ENCODE measurements at regions not wholly inside any gene's neighbourhood (a gene's known extent, or its start where the extent isn't known, plus 50 kb on each side); places are given as distances from the start of the nearest gene placed in this dataset.

DNA sequence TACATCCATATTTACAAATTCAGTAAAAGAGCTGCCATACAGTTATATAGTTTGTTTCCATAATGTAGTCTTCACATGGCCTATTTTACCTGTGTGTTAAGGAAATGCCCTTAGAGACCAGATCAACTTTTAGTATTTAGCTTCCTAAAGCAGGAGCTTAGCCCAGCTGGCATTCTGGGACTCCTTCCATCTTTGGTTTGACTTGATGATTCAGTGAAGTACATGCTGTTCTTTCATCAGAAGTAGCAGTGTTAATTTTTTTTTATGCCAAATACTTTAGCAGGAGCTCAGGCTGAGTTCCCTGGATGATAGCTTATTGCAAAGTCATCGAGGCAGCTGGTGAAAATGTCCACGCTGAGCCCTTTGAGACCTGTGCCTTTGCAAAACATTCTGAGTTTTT is 101.0 kb downstream of the FOXG1 start:
- Histone ChIP-seq H3K9me3 (no peaks in the 10 kb centered on the region), H3K36me3 (no peaks in the 10 kb centered on the region), H3K27me3 (no peaks in the 10 kb centered on the region), H3K27ac (no peak overlapping the region), H3K4me3 (no peak overlapping the region), H3K4me1 (no peaks in the 10 kb centered on the region)
- DNase-seq (ENCODE audit: low spot score in 2 of 2): no peak
- WGBS: 76% methylated on average over 2 of the region's 2 CpGs
- TF ChIP-seq, protein P1, sequence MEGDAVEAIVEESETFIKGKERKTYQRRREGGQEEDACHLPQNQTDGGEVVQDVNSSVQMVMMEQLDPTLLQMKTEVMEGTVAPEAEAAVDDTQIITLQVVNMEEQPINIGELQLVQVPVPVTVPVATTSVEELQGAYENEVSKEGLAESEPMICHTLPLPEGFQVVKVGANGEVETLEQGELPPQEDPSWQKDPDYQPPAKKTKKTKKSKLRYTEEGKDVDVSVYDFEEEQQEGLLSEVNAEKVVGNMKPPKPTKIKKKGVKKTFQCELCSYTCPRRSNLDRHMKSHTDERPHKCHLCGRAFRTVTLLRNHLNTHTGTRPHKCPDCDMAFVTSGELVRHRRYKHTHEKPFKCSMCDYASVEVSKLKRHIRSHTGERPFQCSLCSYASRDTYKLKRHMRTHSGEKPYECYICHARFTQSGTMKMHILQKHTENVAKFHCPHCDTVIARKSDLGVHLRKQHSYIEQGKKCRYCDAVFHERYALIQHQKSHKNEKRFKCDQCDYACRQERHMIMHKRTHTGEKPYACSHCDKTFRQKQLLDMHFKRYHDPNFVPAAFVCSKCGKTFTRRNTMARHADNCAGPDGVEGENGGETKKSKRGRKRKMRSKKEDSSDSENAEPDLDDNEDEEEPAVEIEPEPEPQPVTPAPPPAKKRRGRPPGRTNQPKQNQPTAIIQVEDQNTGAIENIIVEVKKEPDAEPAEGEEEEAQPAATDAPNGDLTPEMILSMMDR (IDR thresholded peaks at IDR 0.05): no peak
- TF ChIP-seq EP300 (IDR thresholded peaks at IDR 0.05): no peak
- TF ChIP-seq POLR2AphosphoS5 (IDR thresholded peaks at IDR 0.05): no peak
- TF ChIP-seq POLR2A (IDR thresholded peaks at IDR 0.05): no peak

DNA sequence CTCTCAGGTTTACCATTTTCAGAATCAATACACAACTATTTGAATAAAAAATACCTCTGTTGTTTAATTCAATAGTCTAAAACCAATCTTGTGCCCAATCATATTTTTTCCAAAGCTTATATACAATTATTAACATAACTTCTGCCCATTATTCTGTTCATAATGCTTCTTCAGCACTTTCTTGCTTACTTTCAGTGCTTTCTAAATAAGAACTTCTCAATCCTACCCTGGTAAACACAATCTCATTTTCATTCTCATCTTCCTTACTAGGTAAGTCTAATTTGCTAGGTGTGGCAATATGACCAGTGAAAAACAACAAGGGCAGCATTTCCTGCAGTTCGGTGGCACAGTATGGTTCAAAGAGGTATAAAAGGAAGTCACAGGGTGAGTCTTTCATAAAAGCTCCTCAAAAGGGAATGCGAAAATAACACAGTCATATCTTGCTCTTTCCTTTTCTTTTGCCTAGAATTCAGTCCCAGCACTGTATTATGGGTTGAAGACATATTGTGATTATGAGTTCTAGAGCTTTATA is 103.5 kb downstream of the FOXG1 start:
- TF ChIP-seq POLR2AphosphoS5 (IDR thresholded peaks at IDR 0.05) (no peak), EP300 (IDR thresholded peaks at IDR 0.05) (no peak), POLR2A (IDR thresholded peaks at IDR 0.05) (no peak)
- TF ChIP-seq, protein P1 (IDR thresholded peaks at IDR 0.05): no peak
- Histone ChIP-seq H3K36me3 (no peaks in the 10 kb centered on the region), H3K27ac (no peak overlapping the region), H3K4me1 (no peaks in the 10 kb centered on the region), H3K4me3 (no peak overlapping the region), H3K27me3 (no peaks in the 10 kb centered on the region), H3K9me3 (no peaks in the 10 kb centered on the region)
- 61% methylated on average over 2 of the region's 2 CpGs for WGBS
- DNase-seq (ENCODE audit: low spot score in 2 of 2): no peak

DNA sequence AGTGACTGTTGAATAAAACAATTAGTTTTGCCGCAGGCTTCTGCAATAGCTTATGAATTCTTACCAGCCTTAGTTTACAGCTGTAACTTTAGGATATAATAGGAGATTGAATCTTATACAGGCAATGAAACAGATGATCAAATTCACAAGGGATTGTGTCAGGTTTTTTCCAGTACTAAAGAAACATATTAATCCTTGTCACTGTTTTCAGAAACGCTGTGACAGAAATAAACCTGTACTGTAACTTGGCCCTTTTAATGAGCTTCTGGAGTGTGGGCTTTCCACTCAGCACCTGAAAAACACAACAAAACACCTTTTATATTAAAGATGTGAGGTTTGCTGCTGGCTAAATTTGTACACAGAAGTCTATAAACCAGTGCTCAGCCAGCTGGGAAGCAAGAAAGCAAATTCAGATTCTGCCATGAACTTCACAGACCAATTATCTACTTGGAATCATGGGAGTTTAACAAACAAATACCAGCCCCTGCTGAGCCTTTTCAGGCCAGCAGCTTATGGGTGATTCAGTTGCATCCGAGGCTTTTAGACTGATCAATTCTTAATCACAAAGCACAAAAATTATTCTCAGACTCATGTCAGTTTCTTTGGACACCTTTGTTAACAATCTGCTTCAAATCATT is 109.5 kb downstream of the FOXG1 start:
- no peak for DNase-seq (ENCODE audit: low spot score in 2 of 2)
- Histone ChIP-seq H3K27me3 (no peaks in the 10 kb centered on the region), H3K4me3 (no peak overlapping the region), H3K27ac (no peak overlapping the region), H3K36me3 (no peaks in the 10 kb centered on the region), H3K9me3 (peaks cover 4% of the 10 kb centered on the region), H3K4me1 (no peaks in the 10 kb centered on the region)
- 52% methylated on average over 3 of the region's 3 CpGs for WGBS
- TF ChIP-seq EP300 (IDR thresholded peaks at IDR 0.05) (no peak), POLR2AphosphoS5 (IDR thresholded peaks at IDR 0.05) (no peak), POLR2A (IDR thresholded peaks at IDR 0.05) (no peak)
- TF ChIP-seq, protein P1 (IDR thresholded peaks at IDR 0.05): no peak

DNA sequence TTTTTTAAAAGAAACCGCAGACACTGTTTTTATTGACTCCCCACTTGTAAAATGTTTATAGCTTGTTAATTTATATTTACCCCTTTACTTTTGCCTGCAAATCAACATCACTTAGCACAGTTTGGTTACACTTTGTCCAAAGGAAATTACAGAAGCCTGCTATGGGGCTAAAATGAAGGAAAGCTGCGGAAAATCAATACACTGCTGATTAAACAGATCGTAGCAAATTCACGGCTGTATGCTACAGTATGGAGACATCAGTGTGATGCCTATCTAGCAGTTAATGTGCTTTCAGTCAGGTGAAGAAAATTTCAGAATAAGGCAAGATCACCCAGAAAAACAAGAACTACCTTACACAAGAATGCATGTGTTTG is 110.0 kb downstream of the FOXG1 start:
- no peak for DNase-seq (ENCODE audit: low spot score in 2 of 2)
- TF ChIP-seq POLR2AphosphoS5 (IDR thresholded peaks at IDR 0.05) (no peak), POLR2A (IDR thresholded peaks at IDR 0.05) (no peak), EP300 (IDR thresholded peaks at IDR 0.05) (no peak)
- TF ChIP-seq, protein P1 (IDR thresholded peaks at IDR 0.05): no peak
- Histone ChIP-seq H3K36me3 (no peaks in the 10 kb centered on the region), H3K27ac (no peak overlapping the region), H3K4me3 (no peak overlapping the region), H3K27me3 (no peaks in the 10 kb centered on the region), H3K9me3 (peaks cover 4% of the 10 kb centered on the region), H3K4me1 (no peaks in the 10 kb centered on the region)
- WGBS: 87% methylated on average over 4 of the region's 4 CpGs

DNA sequence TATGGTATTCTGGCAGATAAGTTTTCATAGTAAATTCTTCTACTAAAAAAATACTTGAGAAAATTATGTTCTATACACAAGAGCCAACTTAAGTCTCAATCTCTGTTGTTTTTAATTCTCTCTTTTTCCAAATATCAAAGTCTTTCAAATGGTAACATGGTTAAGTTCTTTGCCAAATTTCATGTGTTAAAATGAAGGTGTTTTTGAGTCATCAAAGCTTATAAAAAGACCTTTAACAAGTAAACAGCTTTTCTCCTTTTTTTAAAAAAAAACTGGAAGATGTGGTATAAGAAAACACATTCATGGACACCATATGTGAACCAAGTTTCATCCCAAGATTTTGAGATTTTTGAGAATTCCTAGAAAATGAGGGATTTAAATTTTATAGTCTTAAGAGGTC is 111.3 kb downstream of the FOXG1 start:
- Histone ChIP-seq H3K4me3 (no peak overlapping the region), H3K4me1 (no peaks in the 10 kb centered on the region), H3K27ac (no peak overlapping the region), H3K36me3 (no peaks in the 10 kb centered on the region), H3K27me3 (no peaks in the 10 kb centered on the region), H3K9me3 (peaks cover 4% of the 10 kb centered on the region)
- no peak for DNase-seq (ENCODE audit: low spot score in 2 of 2)
- TF ChIP-seq EP300 (IDR thresholded peaks at IDR 0.05) (no peak), POLR2A (IDR thresholded peaks at IDR 0.05) (no peak), POLR2AphosphoS5 (IDR thresholded peaks at IDR 0.05) (no peak)
- TF ChIP-seq, protein P1 (IDR thresholded peaks at IDR 0.05): no peak

Data from suprapubic skin (tissue), 4 donors.